Activated CD4-positive, alpha-beta T cell treated with anti-CD3 and anti-CD28 coated beads, Interleukin-2, Interleukin-6, amounts not matched to agents 100 ng/mL and 50 ng/mL, durations not matched to agents 16 hours and 8 hours (primary cell): ENCODE measurements at regions not wholly inside any gene's neighbourhood (a gene's known extent, or its start where the extent isn't known, plus 50 kb on each side); places are given as distances from the start of the nearest gene placed in this dataset.

Experiments
- DNase-seq: peaks from one replicate; pipeline ENCODE4 v3.0.0-alpha.2; 2020

DNA sequence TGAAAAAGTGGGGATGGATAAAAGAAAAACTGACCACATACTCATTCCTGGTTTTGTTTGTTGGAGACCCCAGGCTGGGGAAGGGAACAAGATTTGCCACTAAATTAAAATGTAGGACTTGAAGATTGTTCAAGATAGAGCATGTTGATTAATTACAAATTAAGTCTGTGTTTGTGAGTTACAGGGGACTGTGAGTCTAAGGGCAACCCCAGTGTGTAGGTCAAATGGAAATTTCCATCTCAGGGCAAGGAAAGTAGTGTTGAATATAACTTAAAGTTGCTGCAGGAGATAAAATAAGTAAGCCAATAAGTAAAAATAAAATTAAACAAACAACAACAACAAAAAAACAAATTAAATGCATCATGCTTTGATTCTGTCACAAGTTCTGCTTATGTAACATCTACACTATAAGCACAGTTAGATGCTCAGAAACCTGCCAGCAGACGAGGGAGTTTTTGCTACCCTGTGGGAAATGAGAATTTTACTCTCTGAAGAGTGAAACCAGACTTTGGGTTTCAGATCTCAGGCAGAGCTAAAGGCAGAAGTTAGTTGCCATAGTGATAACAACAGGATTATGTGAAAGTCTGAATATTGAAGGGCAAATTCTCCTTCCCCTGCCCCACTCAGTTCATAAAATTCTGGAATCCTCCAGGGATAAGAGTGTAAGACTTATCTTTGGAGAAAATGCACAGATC lies 352.3 kb downstream of the GRXCR1 start:
- DNase-seq: no peak

DNA sequence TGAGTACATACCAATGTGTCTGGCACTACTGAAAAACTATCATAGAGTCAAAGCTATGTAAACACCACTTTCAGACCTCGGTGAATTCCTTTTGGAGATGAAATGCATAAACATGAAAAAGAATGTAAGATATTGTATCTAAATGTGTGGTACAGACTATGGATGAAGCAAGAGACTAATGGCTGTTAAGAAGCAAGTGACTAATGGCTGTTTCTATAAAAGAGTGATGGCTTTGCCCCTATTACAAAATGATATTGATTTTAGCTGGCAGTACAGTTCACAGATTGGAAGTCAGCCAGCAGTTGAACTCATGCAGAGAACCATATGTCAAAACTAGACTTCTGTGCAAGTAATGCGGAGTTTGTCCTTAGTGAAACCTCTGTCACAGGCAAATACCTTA lies 359.3 kb downstream of the GRXCR1 start:
- DNase-seq: no peak

DNA sequence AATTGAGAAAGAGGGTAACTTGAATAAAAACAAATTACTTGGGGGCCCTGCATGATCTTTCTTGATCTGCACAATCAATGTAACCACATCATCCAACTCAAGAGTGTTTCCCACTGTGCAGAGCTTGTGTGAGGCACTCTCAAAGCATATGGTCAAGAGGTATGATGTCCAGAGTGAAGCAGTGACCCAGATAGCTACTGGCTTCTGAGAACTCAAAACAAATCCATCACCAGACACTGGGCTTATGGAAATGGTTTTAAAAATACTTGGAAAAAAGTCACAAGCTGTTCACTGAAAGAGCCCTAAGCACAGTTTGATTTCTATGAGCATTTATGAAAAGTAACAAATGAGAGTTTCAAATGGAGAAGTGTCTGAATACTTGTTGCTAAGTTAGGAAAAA lies 361.0 kb downstream of the GRXCR1 start:
- DNase-seq: no peak

DNA sequence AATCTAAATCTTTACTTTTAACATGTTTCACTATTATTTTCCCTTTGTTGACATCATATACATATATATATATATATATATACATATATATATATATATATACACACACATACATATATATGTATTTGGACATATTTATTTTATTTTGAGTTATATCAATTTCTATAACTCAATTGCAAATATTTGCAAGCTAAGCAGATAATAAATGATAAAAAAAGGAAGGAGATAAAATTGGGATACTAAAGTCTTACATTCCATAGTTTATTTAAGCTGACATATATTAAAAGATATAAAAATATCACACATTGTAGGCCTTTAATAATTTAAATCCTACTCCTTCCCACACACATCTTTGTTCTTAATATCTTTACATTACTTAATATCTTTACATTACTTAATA lies 372.2 kb downstream of the GRXCR1 start:
- DNase-seq: no peak

GRCh38 chr4:43271946-43272345 lies 379.4 kb downstream of the GRXCR1 start:
- no peak for DNase-seq

DNA sequence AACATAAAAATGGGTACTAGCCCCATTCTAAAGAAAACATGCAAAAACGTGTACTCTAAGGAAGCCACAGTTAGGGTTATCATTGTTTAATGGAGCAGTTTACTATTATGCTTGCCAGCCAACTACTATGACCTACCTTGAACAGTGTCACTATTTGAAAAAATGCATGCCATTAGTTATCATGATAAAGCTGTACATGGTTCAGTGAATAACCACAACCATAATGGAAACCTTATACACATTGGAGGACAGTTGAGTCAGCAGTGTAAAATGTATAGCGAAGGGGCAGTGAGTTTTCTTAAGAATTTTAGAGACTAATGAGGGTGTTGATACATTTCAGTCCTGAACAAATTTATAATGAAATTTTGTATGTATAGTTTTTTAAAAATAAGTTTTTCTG lies 381.9 kb downstream of the GRXCR1 start:
- no peak for DNase-seq

GRCh38 chr4:43275779-43276178 lies 383.3 kb downstream of the GRXCR1 start:
- no peak for DNase-seq

DNA sequence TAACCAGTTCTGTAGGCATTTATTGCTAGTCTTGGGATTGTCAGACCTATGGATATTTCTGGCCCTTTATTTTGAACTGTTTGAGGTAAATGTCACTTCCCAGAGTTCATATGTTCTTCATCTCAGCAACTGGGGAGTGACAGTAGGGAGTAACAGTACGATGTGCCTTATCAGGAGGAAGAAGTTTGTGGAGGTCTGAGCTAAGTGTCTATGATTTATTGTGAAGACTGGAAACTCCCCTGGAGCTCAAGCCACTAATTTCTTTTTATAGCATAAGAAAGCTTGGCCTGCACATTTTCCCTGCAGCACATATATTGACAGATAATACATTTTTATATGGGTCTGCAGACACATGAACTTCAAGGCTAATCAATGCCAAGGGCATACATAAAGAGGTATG lies 383.8 kb downstream of the GRXCR1 start:
- no peak for DNase-seq

- DNase-seq: no peak
Measured at GRCh38 chr4:43277003-43277402, 384.5 kb downstream of the GRXCR1 start.

GRCh38 chr4:43282534-43282933 lies 390.0 kb downstream of the GRXCR1 start:
- DNase-seq: no peak

GRCh38 chr4:43286137-43286536 lies 393.6 kb downstream of the GRXCR1 start:
- no peak for DNase-seq

- no peak for DNase-seq
Measured at GRCh38 chr4:43296946-43297528, 404.5 kb downstream of the GRXCR1 start.

DNA sequence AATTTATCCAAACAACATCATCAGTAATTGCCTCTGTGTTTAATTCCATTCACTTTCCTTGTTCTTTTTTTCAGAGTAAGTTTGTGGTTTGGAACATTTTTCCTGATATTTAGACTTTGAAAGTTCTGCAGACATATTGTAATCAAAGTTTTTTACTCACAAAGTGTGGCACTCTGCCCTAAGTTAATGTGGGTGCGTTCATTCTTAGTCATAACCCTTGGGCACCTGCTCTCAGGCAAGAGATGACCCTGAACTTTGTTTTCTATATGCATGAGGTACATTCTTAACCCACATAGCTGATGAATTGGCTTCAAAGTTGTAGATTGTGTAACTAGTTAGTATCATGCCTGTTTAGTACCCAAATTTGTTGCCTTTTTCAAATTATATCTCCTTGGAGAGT lies 424.3 kb downstream of the GRXCR1 start:
- DNase-seq: no peak

DNA sequence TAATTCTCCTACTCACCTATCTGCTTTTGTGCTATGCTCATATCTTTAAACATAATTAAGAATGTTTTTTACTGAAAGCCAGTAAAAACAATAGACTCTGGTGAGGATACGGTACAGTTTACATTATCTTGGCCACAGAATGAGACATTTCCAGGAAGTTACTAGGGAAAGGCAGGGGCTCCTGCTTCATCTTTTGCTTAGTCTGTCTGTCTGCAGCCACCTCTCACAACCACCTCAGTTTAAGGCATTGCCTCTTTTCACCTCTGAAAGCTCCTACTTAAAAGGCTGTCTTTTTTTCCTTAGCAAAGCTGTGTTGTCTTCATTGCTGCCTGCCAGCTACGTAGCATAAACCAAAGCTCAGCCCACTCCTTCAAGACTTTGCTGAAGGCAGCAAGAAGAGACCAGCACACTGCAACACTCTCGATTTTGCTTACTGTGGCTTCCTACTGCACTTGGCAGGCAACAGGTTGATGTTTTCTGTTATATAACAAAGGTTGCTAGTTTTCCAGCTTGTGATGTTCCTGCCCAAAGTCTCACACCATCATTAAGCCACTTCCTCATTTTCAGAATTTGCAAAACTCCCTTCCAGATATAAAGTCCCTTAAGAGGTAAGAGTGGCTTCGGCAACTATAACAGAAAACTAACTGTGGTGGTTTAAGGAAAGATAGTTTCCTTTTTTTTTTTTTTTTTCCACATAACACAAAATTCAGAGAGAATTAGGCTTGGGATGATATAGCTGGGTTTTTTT lies 432.9 kb downstream of the GRXCR1 start:
- no peak for DNase-seq

- DNase-seq: no peak
Measured at GRCh38 chr4:43330288-43330687, 437.8 kb downstream of the GRXCR1 start.

DNA sequence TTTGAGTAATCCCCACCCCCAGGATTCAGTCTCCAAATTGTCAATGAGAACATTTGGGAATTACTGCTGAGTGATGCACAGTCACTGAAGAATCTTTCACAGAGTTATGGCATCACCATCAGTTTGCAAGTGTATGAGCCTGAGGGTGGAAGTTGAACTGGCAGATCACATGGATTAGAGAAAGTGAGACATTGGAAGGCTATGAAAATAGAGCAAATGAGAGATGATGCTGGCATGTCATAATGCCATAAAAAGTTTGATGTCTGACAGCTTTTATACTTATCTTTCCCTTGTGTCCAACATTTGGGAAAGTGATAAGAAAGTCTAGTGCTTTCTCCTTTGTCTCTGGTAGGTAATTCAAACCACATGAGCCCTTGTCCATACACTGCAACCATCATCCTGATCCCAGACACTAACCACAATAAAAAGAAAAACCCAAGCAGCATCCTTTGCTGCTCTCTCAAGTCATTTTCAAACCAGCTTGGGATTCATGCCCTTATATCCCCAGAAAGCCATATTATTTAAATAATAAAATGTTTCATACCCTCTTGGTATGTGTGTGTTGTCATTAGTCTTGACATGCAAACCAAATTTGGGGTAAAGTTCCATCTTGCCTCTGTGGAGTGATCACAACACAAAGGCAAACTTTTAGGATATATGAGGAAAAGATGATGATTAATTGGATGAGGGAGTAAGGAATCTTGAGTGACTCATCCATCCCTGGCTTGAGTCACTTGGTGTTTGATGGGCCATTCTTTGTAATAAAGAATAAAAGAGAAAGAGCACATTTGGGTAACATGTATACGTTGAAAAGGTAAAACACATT lies 438.9 kb downstream of the GRXCR1 start:
- no peak for DNase-seq

DNA sequence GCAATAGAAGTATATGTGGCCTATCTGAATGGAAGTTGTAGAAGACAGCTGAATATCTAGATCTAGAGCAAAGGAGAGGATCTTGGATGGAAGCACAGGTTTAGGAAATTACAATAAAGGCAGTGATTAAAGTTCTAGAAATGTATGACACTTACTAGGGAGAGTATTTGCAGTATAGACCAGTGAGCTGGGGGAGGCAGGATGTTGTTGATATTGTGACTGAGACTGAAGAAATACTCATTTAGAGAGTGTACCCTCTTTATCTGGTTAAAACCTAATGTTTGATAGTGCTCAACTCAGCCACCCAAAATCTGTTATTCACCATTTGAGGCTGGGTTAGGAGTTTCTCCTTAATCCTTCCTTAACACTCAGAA lies 439.5 kb downstream of the GRXCR1 start:
- DNase-seq: no peak

- DNase-seq: no peak
Measured at GRCh38 chr4:43337707-43338106, 445.2 kb downstream of the GRXCR1 start.

- DNase-seq: no peak
Measured at GRCh38 chr4:43339435-43339834, 446.9 kb downstream of the GRXCR1 start.

DNA sequence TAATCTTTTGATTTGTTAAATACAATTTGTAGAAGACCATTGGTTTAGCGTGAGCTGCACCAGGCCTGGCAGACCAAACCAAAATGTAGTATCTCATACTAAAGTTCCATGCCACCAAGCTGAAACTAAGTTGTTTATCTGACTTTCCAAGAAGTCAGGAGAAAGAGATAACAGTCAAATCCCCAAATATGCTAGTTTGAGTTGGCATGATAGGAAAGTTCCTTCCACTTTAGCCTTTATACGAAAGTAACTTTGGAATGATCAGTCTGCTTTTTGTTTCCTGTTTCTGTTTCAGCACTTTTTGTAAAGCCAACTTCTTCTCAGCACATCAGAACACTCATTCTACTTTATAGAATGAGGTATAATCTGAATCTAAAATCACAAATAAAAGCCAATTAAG lies 449.2 kb downstream of the GRXCR1 start:
- no peak for DNase-seq

DNA sequence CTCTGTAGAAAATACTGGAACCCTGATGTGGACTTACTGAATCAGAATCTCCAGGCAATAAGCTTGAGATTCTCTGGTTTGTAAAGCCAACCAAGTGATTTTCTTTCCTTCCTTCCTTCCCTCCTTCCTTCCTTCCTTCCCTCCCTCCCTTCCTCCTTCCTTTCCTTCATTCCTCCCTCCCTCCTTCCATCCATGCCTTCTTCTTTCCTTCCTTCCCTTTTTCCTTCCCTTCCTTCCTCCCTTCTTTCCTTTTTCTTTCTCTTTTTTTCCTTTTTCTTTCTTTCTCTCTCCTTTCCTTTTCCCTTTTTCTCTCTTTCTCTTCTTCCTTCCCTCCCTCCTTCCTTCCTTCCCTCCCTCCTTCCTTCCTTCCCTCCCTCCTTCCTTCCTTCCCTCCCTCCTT lies 450.8 kb downstream of the GRXCR1 start:
- no peak for DNase-seq

- DNase-seq: no peak
Measured at GRCh38 chr4:43345323-43345925, 452.9 kb downstream of the GRXCR1 start.

GRCh38 chr4:43348591-43348990 lies 456.1 kb downstream of the GRXCR1 start:
- DNase-seq: no peak
